ENCODE measurements at regions not wholly inside any gene's neighbourhood (a gene's known extent, or its start where the extent isn't known, plus 50 kb on each side); places are given as distances from the start of the nearest gene placed in this dataset.

DNA sequence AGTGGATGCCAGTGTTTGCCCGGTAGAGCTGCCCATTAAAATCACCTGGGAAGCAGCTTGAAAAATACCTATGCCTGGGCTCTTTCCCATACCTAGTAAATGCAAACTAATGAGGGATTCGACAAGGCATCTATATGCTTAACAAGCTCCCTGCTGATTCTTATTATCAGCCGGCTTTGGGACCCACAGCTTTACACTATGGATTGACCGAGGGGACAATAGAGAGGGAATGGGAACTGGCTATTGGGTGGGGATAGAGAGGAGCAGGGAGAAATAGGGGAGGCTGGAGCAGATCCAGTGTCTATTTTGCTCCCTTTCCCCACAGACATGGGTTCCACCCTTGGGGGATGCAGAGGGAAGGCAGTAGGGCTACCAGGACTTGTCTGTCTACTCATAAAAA lies 103.1 kb upstream of the TEX13D start:
- Histone ChIP-seq H3K4me3 (ENCODE audit: low read depth, low read length) (no peak overlapping the region), H3K9me3 (ENCODE audit: control insufficient read depth, insufficient read depth, low read length) (no peaks in the 10 kb centered on the region), H3K27ac (ENCODE audit: low read depth, low read length) (no peak overlapping the region), H3K27me3 (ENCODE audit: control insufficient read depth, insufficient read depth, low read length) (no peaks in the 10 kb centered on the region)
- TF ChIP-seq CTCF (IDR thresholded peaks at IDR 0.05; ENCODE audit: low read depth, low read length) = no peak
- no peak for DNase-seq (ENCODE audit: low read depth, low spot score)
- POLR2A ChIA-PET = no interaction called here
- CTCF ChIA-PET = no interaction called here

DNA sequence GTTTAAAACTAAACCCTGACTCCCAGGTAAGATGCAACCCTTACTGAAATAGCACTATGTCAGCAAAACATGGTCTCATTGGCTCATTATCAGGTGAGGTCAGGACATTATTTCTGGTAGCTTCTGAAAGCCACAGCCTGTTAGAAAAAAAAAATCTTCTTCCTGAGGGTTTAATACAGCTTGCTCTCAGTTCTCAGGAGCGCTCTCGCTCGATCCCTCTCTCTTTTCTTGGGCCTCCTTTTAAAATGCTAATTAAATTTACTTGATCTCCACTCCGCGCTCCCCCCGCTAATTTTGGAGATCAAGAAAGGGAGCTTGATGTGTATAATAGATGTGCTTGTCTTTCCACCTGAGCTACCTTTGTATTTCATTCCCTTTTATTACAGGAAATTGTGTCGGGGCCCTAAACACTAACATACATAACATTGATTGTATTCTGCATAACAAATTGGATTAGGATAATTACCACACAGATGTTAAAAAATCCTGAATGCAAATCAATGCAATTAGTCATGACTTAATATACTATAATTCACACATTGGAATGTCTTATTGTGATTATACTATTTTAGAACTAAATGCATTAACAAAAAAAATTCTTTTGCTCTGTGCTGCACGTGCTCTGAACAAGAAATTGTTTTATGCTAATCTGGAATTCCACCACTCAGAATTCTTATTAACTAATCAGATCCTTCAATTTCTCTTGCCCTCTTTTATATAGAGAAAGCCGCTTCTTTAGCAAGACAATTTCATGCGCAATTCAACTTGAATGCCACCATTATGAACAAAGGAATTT lies 101.6 kb upstream of the TEX13D start:
- DNase-seq (ENCODE audit: low read depth, low spot score) = no peak
- CTCF ChIA-PET = no interaction called here
- POLR2A ChIA-PET = no interaction called here
- no peaks in the 10 kb centered on the region for H3K9me3 ChIP-seq (ENCODE audit: control insufficient read depth, insufficient read depth, low read length)
- H3K27ac ChIP-seq (ENCODE audit: low read depth, low read length) = no peak overlapping the region
- H3K4me3 ChIP-seq (ENCODE audit: low read depth, low read length) = no peak overlapping the region
- H3K27me3 ChIP-seq (ENCODE audit: control insufficient read depth, insufficient read depth, low read length) = no peaks in the 10 kb centered on the region
- TF ChIP-seq CTCF (IDR thresholded peaks at IDR 0.05; ENCODE audit: low read depth, low read length) = no peak

DNA sequence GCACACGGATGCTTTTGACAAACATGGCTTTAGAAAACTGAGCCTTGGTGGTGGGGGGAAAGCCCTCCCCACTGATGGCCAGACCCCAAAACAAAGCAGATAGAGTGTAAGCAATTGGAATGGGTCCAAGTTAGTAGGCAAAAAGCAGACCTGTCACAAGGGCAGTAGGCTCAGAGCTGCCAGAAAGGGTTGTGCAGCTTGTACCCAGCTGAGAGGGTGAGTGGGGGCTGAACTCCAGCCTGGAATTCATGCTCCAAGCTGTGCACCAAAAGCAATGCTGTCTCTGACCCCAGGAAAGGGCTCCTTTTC lies 101.1 kb upstream of the TEX13D start:
- no peak overlapping the region for H3K4me3 ChIP-seq (ENCODE audit: low read depth, low read length)
- DNase-seq (ENCODE audit: low read depth, low spot score) = no peak
- CTCF ChIA-PET = no interaction called here
- no peaks in the 10 kb centered on the region for H3K9me3 ChIP-seq (ENCODE audit: control insufficient read depth, insufficient read depth, low read length)
- no peak for TF ChIP-seq CTCF (IDR thresholded peaks at IDR 0.05; ENCODE audit: low read depth, low read length)
- POLR2A ChIA-PET = no interaction called here
- H3K27me3 ChIP-seq (ENCODE audit: control insufficient read depth, insufficient read depth, low read length) = no peaks in the 10 kb centered on the region
- H3K27ac ChIP-seq (ENCODE audit: low read depth, low read length) = no peak overlapping the region

DNA sequence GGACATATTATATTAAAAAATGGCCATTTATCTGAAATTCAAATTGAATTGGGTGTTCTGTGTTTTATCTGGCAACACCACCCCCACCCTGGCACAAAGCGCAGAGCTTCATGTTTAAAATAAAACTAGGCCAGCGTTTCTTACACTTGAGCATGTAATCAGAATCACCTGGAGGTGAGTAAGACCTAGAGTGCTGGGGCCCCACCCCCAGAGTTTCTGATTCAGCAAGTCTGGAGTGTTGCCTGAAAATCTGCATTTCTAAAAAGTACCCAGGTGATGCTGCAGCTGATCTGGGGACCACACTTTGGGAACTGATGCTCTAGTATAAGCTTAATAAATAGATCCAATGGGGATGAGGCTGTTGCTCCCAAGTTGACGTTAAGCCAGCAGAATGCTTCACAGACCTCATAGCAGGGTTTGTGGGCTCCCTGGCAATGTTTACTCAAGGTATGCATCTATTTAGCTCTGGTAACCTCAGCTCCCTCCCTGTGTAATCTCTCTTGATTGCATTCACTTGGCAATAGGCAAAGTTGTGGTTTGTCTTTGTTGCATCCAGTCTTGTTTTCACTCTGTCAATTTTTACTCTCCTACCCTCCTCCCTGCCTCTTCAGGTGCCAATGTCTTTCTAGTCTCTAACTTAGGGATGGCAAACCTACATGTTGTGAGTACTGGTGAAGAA lies 99.8 kb upstream of the TEX13D start:
- Histone ChIP-seq H3K27me3 (ENCODE audit: control insufficient read depth, insufficient read depth, low read length) (no peaks in the 10 kb centered on the region), H3K4me3 (ENCODE audit: low read depth, low read length) (no peak overlapping the region), H3K27ac (ENCODE audit: low read depth, low read length) (no peak overlapping the region), H3K9me3 (ENCODE audit: control insufficient read depth, insufficient read depth, low read length) (no peaks in the 10 kb centered on the region)
- CTCF ChIA-PET = no interaction called here
- POLR2A ChIA-PET = no interaction called here
- no peak for TF ChIP-seq CTCF (IDR thresholded peaks at IDR 0.05; ENCODE audit: low read depth, low read length)
- DNase-seq (ENCODE audit: low read depth, low spot score) = no peak

DNA sequence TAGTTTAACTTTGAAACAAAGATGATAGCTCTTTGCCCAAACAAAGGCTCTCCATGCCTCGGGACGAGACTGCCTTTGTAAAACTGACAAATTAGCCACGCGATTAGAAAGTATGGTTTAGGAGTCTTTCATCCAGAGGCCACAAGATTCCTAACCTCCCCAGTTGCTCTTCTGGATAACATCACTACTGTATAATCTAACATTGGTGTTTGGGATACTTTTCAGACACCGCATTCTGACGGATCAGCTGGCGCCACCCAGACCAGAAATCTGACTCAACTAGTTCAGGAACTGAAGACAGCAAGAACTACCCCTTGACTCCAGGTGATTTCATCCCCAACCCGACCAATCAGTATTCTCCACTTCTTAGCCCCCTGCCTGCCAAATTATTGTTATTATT lies 98.1 kb upstream of the TEX13D start:
- Histone ChIP-seq H3K9me3 (ENCODE audit: control insufficient read depth, insufficient read depth, low read length) (no peaks in the 10 kb centered on the region), H3K4me3 (ENCODE audit: low read depth, low read length) (no peak overlapping the region), H3K27ac (ENCODE audit: low read depth, low read length) (no peak overlapping the region), H3K27me3 (ENCODE audit: control insufficient read depth, insufficient read depth, low read length) (no peaks in the 10 kb centered on the region)
- DNase-seq (ENCODE audit: low read depth, low spot score) = no peak
- POLR2A ChIA-PET = no interaction called here
- CTCF ChIA-PET = no interaction called here
- TF ChIP-seq CTCF (IDR thresholded peaks at IDR 0.05; ENCODE audit: low read depth, low read length) = no peak
